HepG2 (cell line): ENCODE measurements at regions not wholly inside any gene's neighbourhood (a gene's known extent, or its start where the extent isn't known, plus 50 kb on each side); places are given as distances from the start of the nearest gene placed in this dataset.

Experiments
- ATAC-seq: fragments of 200-7000 bp; cut with Tn5 transposase; 3 replicates; pipeline ENCODE4 v1.9.1; 2020; ENCODE audit warnings: mild to moderate bottlenecking, moderate library complexity
- BruUV-seq: library from RNA; stranded (reverse); fragments of 400-500 nt; replicated peaks from 2 replicates; lab custom pipeline; 2021; lab: Mats Ljungman, UMichigan
- CTCF ChIA-PET: fragments of 300-600 bp; formaldehyde crosslinking; extraction: SDS; loops from one replicate; lab custom pipeline; 2021; ENCODE audit warnings: low total read pairs, inconsistent platforms, low intra/inter-chr PET ratio; lab: Yijun Ruan, JAX
- POLR2A ChIA-PET: fragments of 350-600 bp; sonication (Branson Sonifier 250); formaldehyde crosslinking; loops from one replicate; lab custom pipeline; 2020; ENCODE audit warnings: antibody characterized with exemption, inconsistent platforms; lab: Yijun Ruan, JAX
- DNase-seq: peaks from one replicate; pipeline ENCODE4 v3.0.0-alpha.2; 2015; ENCODE audit warnings: low spot score
- FAIRE-seq: peaks from 3 replicates; lab custom pipeline; 2011; peaks lifted over from hg19 to GRCh38; lab: Jason Lieb, UNC
- H2AFZ ChIP-seq: one replicate; pipeline ENCODE4 v1.6.1; 2011; ENCODE audit warnings: low read length, inconsistent platforms
- H3K27ac ChIP-seq: fragments of 300-600 bp; 3 replicates; pipeline ENCODE4 v1.8.0; 2011; ENCODE audit warnings: mixed run types, mild to moderate bottlenecking, mixed read lengths, low read length, inconsistent platforms; ENCODE audit not compliant: insufficient read depth; ENCODE audit errors: extremely low read length
- H3K27me3 ChIP-seq, 2 experiments: fragments of 200-600 bp in 1 of 2; 2 replicates in 1 of 2; 3 replicates in 1 of 2; pipeline versions ENCODE4 v1.6.0 to v1.8.0; 2011; ENCODE audit warnings: low read length in 2 of 2, mild to moderate bottlenecking in 2 of 2, moderate library complexity in 2 of 2, inconsistent platforms in 1 of 2; ENCODE audit not compliant: insufficient read depth in 2 of 2, control insufficient read depth in 1 of 2
- H3K36me3 ChIP-seq, 2 experiments: fragments of 200-600 bp in 1 of 2; replicated peaks in 1 of 2; 2 replicates in 1 of 2; 3 replicates in 1 of 2; pipeline versions ENCODE4 v1.5.1 to v1.8.0; 2011; ENCODE audit warnings: low read length in 2 of 2, inconsistent platforms in 1 of 2; ENCODE audit not compliant: insufficient read depth in 2 of 2, control insufficient read depth in 1 of 2
- H3K4me1 ChIP-seq: 2 replicates; pipeline ENCODE4 v1.5.1; 2012; ENCODE audit warnings: low read length, inconsistent platforms; ENCODE audit not compliant: insufficient read depth
- H3K4me2 ChIP-seq: 2 replicates; pipeline ENCODE4 v1.6.0; 2011; ENCODE audit warnings: low read depth, low read length, inconsistent platforms
- H3K4me3 ChIP-seq, 3 experiments: fragments of 200-600 bp in 1 of 3; sonication (generic), shearing (Covaris generic) in 1 of 3; replicated peaks in 1 of 3; 2 replicates each; pipeline ENCODE4 v1.5.1; 2011 to 2016; ENCODE audit warnings: low read length in 3 of 3, inconsistent platforms in 2 of 3, low read depth in 2 of 3, mild to moderate bottlenecking in 2 of 3, control low read depth in 1 of 3, mixed read lengths in 1 of 3; ENCODE audit not compliant: insufficient read depth in 1 of 3
- H3K79me2 ChIP-seq: one replicate; pipeline ENCODE4 v1.6.1; 2011; ENCODE audit warnings: low read length, inconsistent platforms; ENCODE audit not compliant: insufficient read depth
- H3K9ac ChIP-seq: 2 replicates; pipeline ENCODE4 v1.6.0; 2011; ENCODE audit warnings: mild to moderate bottlenecking, low read depth, low read length, inconsistent platforms; ENCODE audit not compliant: insufficient read depth
- H3K9me3 ChIP-seq: 2 replicates; pipeline ENCODE4 v1.5.1; 2012; ENCODE audit warnings: mild to moderate bottlenecking, low read length
- H4K20me1 ChIP-seq: 2 replicates; pipeline ENCODE4 v1.6.0; 2011; ENCODE audit warnings: inconsistent platforms, mild to moderate bottlenecking, low read length, moderate library complexity; ENCODE audit not compliant: insufficient read depth
- IKZF4 ChIP-seq: sonication (generic); formaldehyde crosslinking; IDR thresholded peaks from 2 replicates; pipeline ENCODE4 v1.5.1; 2020; ENCODE audit warnings: borderline replicate concordance, mild to moderate bottlenecking, low read depth, missing genetic modification reagents; ENCODE audit errors: not compliant biosample characterization
- MNT ChIP-seq: fragments of 450-650 bp; IDR thresholded peaks from 2 replicates; pipeline ENCODE4 v1.6.1; 2016
- SIN3A ChIP-seq: IDR thresholded peaks from 2 replicates; pipeline ENCODE4 v1.6.1; 2011; ENCODE audit warnings: low read depth, mild to moderate bottlenecking, control low read depth, low read length, borderline replicate concordance
- ZBTB21 ChIP-seq: sonication (generic); formaldehyde crosslinking; IDR thresholded peaks from 2 replicates; pipeline ENCODE4 v1.4.0; 2020; ENCODE audit warnings: missing genetic modification reagents
- ZMAT5 ChIP-seq: sonication (generic); formaldehyde crosslinking; IDR thresholded peaks from 2 replicates; pipeline ENCODE4 v1.5.0; 2020; ENCODE audit warnings: mild to moderate bottlenecking, low read depth, missing genetic modification reagents, borderline replicate concordance
- ZNF646 ChIP-seq: sonication (generic); formaldehyde crosslinking; IDR thresholded peaks from 2 replicates; pipeline ENCODE4 v1.9.0; 2021; ENCODE audit warnings: mild to moderate bottlenecking, missing genetic modification reagents
- ZNF850 ChIP-seq: sonication (generic); formaldehyde crosslinking; conservative IDR thresholded peaks from 2 replicates; pipeline ENCODE4 v1.9.0; 2021; ENCODE audit warnings: mild to moderate bottlenecking, missing genetic modification reagents
- WGBS: methylation state at CpG from one replicate; pipeline ENCODE4 v1.1.6; 2017; ENCODE audit warnings: low lambda C conversion rate; 5-methylcytosine and 5-hydroxymethylcytosine counted together
- in situ Hi-C: cut with HindIII; loops from 2 replicates; pipeline ENCODE4 v1.10.0; 2017; ENCODE audit warnings: low pct_unique_long_range_greater_than_20kb; ENCODE audit not compliant: extremely low pct_ligation_motif_present
- intact Hi-C: fragments of 100-400 bp; cut with micrococcal nuclease; formaldehyde crosslinking; loops from one replicate; pipeline ENCODE4 v1.10.0; 2022; ENCODE audit not compliant: unreplicated experiment

- no peak overlapping the region for H3K4me2 ChIP-seq
- 3% methylated on average over 3 of the region's 3 CpGs for WGBS
- H3K27ac ChIP-seq = no peak overlapping the region
- ChIA-PET CTCF (no interaction called here), POLR2A (no interaction called here)
- no peak overlapping the region for H3K4me3 ChIP-seq
- FAIRE-seq (no peak), ATAC-seq (no peak), DNase-seq (no peak)
- H3K79me2 ChIP-seq = no peaks in the 10 kb centered on the region
- in situ Hi-C loops = no loop called here
- intact Hi-C loops = no loop called here
- no peak overlapping the region for H3K9ac ChIP-seq
- no peaks in the 10 kb centered on the region for H3K27me3 ChIP-seq
- no TSS peak for BruUV-seq
- no peaks in the 10 kb centered on the region for H3K9me3 ChIP-seq
- no peaks in the 10 kb centered on the region for H3K4me1 ChIP-seq
- no peaks in the 10 kb centered on the region for H4K20me1 ChIP-seq
- H2AFZ ChIP-seq = no peak overlapping the region
- no peaks in the 10 kb centered on the region for H3K36me3 ChIP-seq
- TF ChIP-seq ZNF646 (CRISPR knock-in tag) (no peak), ZMAT5 (CRISPR knock-in tag) (no peak), SIN3A (no peak), IKZF4 (CRISPR knock-in tag) (no peak), ZBTB21 (CRISPR knock-in tag) (no peak), ZNF850 (CRISPR knock-in tag) (no peak), MNT (no peak)
- TF ChIP-seq, all 625 proteins: peak for 0
Observed at GRCh38 chr12:65584016-65584415, 240.3 kb upstream of the HMGA2 start.
